HG03175 (cell line): ENCODE measurements at regions not wholly inside any gene's neighbourhood (a gene's known extent, or its start where the extent isn't known, plus 50 kb on each side); places are given as distances from the start of the nearest gene placed in this dataset.

Source experiments
- ATAC-seq: cut with Tn5 transposase; IDR thresholded peaks from one replicate; pipeline ENCODE4 v1.9.1; 2021; ENCODE audit warnings: mild to moderate bottlenecking, moderate library complexity; ENCODE audit not compliant: unreplicated experiment

DNA sequence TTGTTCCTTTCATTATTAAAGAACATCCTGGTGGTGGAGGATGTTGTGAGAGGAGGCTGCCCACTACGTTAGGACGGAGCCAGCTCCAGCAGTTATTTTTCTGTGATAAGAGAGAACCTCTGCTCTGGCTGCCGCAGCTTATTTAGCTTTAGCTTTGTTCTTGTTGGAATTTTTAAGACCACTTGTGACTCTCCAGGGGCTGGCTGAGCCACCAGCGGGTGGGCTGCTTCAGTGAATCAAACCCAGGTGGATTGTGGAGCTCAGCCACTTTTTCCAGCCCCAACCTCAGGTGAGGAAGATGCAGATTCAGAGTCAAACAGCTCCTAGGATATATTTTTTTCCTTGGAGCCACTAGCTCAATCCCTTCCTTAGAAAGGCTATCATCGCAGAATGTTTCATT is 83.1 kb upstream of the CTTNBP2NL start:
- ATAC-seq: no peak

DNA sequence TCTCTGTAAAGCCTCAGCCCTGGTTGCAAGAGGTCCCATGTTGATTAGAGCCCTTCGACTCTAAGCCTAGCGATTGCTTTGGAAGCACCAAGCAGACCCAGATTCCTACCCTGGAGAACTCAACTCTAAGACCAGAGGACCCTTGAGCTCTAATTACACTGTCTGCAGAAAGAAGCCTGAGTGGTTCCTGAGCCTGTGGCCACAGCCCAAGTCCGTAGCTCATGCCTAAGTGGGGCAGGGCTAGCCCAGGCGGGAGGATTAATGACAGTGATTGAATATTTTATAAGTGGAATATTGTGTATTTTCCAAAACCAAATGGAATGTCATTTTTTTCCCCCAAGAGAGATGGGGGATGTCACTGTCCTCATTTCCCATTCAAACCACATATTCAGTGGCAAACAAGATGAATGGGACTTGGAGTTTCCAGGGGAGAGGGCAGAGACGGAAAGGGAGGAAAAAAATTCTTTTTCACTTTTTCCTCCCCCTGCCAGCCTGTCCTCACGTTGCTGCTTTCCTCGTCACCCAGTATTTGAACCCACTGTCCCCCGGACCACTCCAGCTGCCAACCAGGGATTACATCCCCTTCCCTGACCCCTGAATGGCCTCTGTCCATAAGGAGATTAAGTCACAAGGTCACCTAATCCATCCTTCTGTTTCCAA is 79.6 kb upstream of the CTTNBP2NL start:
- ATAC-seq: no peak

DNA sequence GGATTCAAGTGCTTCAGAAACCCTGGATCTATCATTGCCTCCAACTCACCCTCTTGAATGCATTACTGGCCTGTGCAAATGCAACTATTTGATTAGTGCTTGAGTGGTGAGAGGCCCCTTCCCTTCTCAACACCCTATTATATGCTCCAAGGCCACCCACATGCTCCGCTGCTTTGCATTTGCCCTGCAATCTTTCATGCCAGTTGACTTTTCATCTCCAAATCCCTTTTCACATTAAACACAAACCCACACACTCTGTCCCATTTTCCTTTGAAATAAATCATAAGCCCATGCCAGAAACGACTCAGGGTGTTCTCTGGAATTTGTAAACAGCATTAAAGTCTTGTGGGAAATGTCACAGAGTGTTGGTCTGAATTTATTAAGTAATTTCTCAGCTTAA is 78.9 kb upstream of the CTTNBP2NL start:
- no peak for ATAC-seq

DNA sequence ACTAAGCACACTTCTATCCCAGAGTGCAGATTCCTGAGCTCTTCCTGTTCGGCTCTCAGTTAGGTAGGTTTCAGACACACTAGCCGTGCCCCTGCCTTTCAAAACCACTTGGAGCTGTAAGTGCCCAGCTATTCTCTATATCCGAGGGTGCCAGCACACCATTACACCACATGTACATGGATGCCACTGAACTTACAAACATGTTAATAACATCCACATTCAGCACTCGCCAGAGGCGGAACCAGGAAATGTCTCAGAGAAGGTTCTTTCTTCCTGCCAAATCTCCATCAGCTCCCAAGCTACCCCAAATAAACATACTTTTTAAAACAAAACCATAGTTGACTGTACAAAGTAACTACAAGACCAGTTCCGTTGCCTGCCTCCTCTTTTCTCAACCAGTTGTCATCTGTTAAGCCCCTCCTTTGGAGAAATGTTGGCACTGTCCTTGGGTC is 78.4 kb upstream of the CTTNBP2NL start:
- ATAC-seq: no peak

DNA sequence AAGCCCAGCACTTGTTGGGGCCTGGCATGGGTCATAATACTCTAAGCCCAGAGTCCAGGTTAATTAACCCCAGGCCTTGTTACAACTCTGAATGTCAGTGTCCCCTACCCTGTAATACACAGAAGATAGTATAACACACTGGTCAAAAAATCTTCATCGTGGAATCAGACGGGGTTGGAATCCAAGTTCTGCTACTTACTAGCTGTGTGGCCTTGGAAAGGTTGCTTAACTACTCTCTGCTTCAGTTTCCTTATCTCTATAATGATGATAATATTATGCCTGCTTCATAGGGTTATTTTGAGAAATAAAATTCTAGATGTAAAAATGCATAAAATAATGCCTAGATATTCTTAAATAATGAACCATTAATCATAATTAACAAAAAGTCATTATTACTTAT is 77.8 kb upstream of the CTTNBP2NL start:
- ATAC-seq: no peak

DNA sequence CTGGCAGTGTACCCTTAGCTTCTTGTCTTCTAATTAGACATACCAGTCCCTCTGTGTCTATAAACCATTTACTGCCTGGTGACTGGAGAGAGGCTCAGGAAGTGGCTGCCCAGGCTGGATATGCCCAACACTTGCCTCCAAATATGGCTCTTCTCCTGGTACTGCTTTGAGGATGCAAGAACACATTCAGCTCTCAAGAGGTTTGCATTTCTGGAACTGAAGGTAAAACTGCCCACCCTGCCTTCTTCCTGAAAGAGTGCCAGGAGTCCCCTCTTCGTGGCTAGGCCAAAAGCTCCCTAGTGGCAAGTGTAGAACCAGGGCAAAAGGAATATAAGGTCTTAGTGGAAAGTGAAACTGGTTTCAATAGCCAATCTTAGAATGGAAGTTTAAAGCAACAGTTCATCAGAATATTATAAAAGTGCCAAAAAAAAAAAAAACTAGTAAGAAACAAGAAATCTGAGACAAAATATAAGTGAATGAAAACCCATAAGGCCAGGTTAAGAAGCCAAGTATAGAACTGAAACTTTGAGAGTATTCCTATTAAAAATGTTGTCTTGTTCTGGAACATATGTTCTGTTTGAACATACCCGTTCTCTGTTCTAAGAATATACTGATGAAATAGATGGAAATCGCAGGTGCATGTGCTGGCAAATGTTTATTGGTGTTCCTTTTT is 77.2 kb upstream of the CTTNBP2NL start:
- no peak for ATAC-seq

DNA sequence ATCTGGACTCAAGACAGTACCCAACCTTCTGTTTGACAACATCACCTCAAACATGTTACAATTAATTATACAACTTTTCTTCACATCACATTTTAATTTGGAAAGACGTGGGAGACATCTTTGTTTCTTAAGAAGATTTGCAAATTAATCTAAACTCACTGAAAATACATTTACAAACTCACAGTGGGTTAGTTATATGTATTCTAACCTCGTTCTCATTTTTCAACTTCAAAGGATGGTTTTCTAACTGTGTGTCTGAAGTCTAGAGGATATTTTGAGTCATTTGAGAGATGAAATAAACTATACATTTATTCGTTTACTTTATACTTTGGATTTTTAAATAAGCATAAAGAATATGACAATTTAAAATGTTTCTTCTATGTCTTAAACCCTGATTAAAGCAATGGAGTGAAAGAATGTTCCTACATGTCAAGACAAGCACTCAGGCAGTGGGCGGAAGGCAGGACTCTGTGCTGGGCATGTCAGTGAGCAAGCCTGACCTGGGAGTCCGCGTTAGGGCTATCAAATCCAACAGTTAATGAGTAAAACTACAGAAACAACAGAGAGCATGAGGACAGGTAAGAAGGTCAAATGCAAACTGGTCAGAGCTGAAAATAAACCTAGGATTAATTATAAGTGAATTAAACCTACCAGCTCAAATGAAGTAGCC is 76.5 kb upstream of the CTTNBP2NL start:
- ATAC-seq: no peak

DNA sequence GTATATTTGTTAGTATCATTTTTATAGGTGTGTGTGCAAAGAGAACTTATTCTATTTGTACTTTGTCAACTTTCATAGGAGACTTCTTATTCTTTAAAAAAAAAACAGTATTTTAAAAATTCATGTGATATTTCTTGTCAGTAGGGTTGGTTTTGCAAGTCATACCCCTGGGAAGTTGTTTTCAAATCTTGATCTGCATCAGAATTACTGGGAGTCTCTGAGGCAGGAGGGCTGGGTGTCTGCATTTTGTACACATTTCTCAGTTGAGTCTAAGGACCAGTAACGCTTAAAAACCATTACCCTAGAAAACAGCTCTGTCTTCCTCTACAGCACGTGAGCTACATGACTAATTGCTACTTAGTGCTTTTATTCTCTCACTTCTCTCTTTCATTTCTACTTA is 76.0 kb upstream of the CTTNBP2NL start:
- ATAC-seq: no peak

DNA sequence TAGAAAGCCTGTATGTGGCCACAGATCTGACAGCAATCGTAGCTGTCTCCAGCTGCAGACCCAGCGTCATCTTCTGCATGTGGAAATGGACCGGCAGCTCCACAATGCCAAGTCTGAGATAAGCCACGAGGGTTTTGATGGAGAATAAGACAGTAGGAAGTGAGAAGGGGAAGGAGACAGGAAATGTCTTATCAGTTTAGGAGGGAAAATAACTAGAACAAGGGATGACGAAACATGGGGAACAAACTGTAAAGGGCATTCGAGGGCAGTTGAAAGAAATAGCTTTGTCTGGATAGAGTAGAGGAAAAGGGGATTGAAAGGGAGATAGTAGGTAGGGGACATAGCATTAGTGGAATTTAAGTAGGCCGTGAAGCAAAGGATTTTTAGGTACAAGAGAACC is 74.0 kb upstream of the CTTNBP2NL start:
- ATAC-seq: no peak

DNA sequence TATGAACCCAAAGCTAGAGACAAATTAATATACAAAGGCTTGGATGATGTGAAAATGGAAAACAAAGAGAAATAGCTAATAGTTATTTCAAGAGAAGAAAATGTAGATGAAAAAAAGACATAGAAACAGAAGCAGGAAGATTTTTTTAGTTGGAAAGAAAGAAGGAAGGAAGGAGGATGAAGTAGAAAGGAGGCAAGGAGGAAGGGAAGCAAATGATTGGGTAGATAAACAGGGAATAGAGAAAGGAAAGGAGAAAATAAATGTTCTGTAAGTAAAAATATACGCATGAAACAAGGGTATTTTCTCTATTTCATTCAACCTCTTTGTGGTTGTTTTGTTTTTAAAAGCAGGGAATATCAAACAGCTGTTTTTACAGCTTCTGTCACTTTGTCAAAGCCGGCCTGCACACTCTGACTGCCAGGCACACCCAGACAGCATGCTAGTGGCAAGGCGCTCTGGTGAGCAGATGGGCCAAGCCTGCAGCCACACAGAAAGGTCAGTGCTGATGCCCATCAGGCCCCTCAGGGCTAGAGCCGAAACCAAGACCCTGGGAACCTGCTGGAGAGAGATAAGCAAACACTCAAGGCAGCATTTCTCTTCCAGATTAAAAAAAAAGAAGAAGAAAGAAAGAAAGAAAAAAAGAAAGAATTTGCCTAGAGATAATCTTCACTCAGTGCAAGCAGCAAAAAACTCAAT is 72.9 kb upstream of the CTTNBP2NL start:
- ATAC-seq: no peak

DNA sequence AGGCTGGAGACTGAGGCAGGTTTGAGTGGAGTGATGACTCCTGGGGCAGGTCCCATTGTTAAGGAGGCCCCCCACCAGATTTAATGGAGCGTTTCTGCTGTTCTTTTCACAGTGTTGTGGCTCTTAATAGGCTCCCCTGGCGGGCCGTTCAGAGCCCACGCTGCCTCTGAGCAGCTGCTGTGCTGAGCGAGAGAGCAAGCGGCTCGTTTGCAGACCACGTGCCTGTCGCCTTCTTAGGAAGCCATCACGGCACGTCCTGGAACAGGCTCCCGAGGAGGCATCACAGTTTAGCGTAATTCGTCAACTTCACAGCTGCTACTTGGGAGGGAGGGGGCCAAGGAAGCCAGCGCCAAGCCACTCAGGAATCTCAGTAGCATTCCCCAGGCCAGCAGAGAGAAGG is 70.5 kb upstream of the CTTNBP2NL start:
- ATAC-seq: no peak

DNA sequence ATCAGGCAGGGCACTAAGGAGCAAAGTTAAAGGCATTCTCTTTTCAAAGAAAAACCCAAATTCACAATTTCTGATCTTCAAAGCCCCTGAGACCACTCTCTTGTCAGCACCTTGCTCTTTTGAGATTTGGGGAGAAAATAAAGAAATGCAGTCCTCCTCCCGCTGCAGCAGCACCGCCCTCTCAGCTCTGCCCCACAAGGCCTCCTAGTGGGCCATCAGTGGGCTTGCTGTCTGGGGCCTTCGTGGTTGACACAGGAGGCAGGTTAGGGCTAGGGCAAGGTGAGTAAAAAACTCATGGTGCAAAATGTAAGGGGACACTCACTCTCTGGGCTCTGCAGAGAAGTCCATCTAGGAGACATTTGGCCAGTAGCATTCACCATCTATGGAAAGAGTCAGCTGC is 67.4 kb upstream of the CTTNBP2NL start:
- no peak for ATAC-seq

DNA sequence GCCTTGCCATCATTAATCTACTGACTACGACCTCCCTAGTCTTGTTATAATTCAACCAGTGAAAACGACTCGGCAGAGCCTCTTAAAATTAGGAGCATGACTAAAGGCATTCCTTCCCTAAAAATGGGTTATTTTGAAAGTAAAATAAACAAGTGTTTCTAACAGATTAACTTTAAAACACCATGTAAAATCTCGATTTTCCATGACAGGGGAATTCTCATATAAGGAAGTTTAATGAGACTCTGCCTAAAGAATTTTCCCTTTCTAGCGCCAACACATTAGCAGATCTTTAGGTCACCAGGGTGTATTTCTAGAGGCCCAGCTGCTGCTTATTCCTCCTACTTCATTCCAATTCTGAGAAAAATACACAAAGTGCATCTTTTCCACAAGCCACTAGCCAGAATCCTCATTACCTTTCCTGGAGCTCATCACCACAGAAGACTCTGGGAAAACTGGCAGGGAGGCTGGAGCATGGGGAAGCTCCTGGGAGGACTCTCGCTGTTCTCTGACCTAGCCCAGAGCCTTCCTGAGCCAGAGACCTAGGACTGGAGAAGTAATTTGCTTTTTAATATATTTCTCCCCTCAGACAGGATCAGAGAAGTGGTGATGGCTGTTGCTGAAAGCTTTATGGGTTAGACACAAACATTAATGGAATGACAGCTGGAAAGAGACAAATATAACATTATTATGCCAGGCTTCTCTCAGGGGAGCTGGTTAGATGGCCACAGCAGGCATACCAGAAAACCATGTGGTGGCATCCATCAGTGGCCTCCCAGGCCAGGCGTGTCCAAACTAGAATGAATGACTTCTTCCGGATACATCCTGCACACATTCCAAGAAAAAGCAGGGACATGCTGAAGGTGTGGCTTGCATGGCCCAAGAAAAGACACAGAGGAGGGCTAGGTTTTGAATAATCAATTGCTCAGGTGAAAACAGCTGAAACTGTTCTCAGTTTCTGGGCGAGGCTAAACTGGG is 63.6 kb upstream of the CTTNBP2NL start:
- no peak for ATAC-seq

DNA sequence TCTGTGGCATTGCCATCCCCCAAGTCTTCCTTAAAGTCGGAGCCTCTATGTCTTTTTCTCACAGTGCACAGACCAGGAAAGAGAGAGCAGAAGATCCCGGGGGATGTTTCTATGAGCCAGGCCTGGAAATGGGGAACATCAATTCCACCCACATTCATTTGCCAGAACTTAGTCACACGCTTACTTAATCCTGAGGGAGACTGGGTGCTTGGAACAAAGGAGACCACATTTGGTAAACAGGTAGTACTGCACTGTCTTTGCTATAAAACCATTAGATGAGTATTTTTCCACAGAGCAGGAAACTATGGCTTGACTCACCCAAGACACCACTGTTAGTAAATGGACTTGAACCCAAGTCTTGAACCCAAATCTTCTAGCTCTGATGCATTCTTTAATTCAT is 60.7 kb upstream of the CTTNBP2NL start:
- no peak for ATAC-seq

DNA sequence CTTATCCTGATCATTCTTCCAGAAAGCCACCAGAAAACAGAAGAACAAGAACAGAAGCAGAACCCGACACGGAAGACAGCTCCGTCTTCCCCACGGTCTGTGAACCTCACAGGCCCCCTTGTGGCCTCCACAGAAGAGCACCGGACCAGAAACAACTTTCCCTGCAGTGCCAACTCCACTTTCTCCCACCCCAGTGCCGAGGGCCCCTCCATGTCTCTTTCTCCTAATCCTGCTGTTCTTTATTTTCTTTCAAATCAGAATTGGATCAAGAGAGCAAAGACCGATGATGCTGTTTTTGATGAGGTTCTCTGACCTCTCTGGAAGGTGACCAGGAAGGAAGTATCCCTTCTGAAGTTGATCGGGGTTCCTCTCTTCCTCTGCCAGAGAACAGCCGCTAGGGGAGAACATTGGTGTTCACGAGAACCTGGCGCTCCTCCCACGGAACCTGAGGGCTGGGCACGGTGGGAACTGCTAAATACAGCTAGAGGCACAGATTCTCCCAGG is 58.9 kb upstream of the CTTNBP2NL start:
- ATAC-seq: no peak

DNA sequence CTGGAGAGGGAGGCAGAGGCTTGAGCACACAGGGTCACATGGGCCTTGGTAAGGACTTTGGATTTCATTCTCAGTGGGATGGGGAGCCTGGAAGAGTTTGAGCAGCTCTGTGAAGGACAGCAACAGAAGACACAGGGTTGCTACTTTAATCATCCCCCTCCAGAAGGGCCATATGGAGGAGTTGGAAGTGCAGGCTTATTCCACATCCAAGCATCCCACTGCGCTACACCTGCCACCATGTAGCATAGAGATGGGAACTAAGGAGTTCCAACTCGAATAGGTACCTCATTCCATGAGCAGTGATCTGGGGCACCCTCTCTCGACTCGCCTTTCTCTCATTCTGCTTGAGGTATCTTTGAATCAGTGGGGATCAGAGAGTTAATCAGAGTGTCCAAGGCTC is 54.0 kb upstream of the CTTNBP2NL start:
- ATAC-seq: no peak

DNA sequence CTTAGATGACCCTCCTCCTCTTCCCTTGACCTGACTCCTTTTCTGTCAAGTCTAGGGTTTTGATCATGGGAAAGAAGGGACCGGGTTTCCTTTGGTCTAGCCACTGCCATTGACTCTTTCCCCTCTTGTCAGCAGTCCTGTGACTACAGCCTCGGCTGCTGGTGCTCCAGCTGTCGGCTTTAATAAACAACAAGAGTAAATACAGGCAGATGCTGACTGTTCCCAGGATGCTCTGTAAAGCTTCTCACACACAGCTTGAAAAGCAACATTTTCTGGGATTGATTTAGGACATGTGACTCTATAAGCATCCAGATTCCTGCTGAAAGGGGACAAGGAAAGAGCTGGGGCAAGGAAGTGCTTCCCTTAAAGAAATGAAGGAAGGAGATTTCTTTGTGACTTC is 53.5 kb upstream of the CTTNBP2NL start:
- no peak for ATAC-seq

DNA sequence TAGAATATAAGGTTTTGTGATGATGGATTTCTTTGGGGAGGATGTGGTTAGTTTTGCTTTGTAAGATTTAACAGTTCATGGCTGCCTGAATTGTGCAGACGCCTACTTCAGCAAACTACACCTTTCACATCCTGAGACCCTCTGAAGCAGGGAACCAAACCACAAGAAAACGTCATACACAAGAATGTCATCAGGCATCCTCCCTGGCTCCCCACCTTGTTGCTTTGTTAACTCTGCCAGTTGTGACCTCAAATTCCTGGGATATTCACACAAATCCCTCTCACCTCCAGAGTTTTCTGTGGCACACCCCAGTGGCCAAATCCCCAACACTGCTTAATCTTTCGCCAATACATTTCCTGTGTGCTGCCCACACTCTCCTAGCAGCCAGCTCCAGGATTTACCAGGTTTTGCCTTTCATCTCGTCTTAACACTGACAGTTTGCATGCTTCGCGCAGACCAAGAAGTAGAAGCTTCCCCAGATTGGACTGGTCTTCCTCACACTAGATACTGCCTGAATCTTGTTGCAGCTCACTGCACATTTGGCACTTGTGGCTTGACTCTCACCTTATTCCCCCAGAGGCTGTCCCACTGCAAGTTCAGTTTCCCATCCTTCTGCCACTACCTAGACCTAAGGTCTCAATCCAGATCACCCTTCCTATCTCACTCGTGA is 51.1 kb upstream of the CTTNBP2NL start:
- ATAC-seq: peak; percentile 63
